ENCODE measurements at regions not wholly inside any gene's neighbourhood (a gene's known extent, or its start where the extent isn't known, plus 50 kb on each side); places are given as distances from the start of the nearest gene placed in this dataset.
"Not testable (repeated sequence)": the region's sequence is repeated elsewhere in the genome, so short reads cannot be mapped to it uniquely, and the experiment has no call there.

GRCh38 chr2:225781145-225781544, 381.6 kb downstream of the NYAP2 start:
- DNase-seq = no peak

GRCh38 chr2:225779829-225780228, 380.3 kb downstream of the NYAP2 start:
- no peak for DNase-seq

GRCh38 chr2:225773148-225773547, 373.6 kb downstream of the NYAP2 start:
- no peak for DNase-seq

- no peak for DNase-seq
Measured at GRCh38 chr2:225771701-225772100, 372.2 kb downstream of the NYAP2 start.

- DNase-seq = no peak
Measured at GRCh38 chr2:225768741-225769140, 369.2 kb downstream of the NYAP2 start.

GRCh38 chr2:225766431-225766830, 366.9 kb downstream of the NYAP2 start:
- DNase-seq = no peak

- no peak for DNase-seq
Measured at GRCh38 chr2:225765820-225766219, 366.3 kb downstream of the NYAP2 start.

GRCh38 chr2:225764346-225764745, 364.8 kb downstream of the NYAP2 start:
- no peak for DNase-seq

- DNase-seq = no peak
Measured at GRCh38 chr2:225763711-225764110, 364.2 kb downstream of the NYAP2 start.

GRCh38 chr2:225761396-225761795, 361.9 kb downstream of the NYAP2 start:
- no peak for DNase-seq

GRCh38 chr2:225757248-225757647, 357.7 kb downstream of the NYAP2 start:
- no peak for DNase-seq

GRCh38 chr2:225756198-225756597, 356.7 kb downstream of the NYAP2 start:
- no peak for DNase-seq

GRCh38 chr2:225748609-225749008, 349.1 kb downstream of the NYAP2 start:
- DNase-seq = no peak

- not testable (repeated sequence) for DNase-seq
Measured at GRCh38 chr2:225743996-225744395, 344.5 kb downstream of the NYAP2 start.

- no peak for DNase-seq
Measured at GRCh38 chr2:225742487-225742886, 343.0 kb downstream of the NYAP2 start.

GRCh38 chr2:225740086-225740485, 340.6 kb downstream of the NYAP2 start:
- no peak for DNase-seq

- DNase-seq = no peak
Measured at GRCh38 chr2:225739328-225739727, 339.8 kb downstream of the NYAP2 start.

GRCh38 chr2:225738735-225739134, 339.2 kb downstream of the NYAP2 start:
- no peak for DNase-seq

- DNase-seq = no peak
Measured at GRCh38 chr2:225737556-225737955, 338.0 kb downstream of the NYAP2 start.

GRCh38 chr2:225735844-225736243, 336.3 kb downstream of the NYAP2 start:
- no peak for DNase-seq

- no peak for DNase-seq
Measured at GRCh38 chr2:225725726-225726125, 326.2 kb downstream of the NYAP2 start.

All from NCI-H2107 (cell line).